ENCODE measurements at regions not wholly inside any gene's neighbourhood (a gene's known extent, or its start where the extent isn't known, plus 50 kb on each side); places are given as distances from the start of the nearest gene placed in this dataset.

DNA sequence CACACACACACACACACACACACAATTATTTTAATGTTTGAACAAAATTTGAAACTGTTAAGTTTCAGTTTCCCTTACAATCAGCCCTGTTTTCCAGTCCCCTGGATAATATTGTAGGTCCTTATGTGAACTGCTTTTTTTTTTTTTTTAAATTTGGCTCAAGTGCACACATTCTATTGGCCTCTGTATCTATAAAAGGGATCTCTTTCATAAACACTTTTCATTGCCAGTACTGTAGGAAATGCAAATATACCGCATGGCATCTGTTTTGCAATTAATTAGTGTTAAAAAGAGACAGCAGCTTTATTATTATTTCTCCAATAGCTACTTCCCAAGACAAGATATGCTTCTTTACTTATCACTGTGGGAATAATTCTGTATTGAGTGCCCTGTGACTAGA, 738.7 kb downstream of the EPHA4 start:
- no peaks in the 10 kb centered on the region for H4K20me1 ChIP-seq (ENCODE audit: insufficient read depth)
- H3K9me2 ChIP-seq (ENCODE audit: insufficient read depth, low read length), result no peaks in the 10 kb centered on the region
- H3K36me3 ChIP-seq (ENCODE audit: insufficient read depth, low read length), result no peaks in the 10 kb centered on the region
- no peaks in the 10 kb centered on the region for H3F3A ChIP-seq (ENCODE audit: insufficient read depth, low read length, poor library complexity, severe bottlenecking)
- H3K27me3 ChIP-seq (ENCODE audit: insufficient read depth, low read depth, low read length), result no peaks in the 10 kb centered on the region
- H3K4me3 ChIP-seq (ENCODE audit: low read length), result no peak overlapping the region
- no peak for TF ChIP-seq POLR2AphosphoS5 (IDR thresholded peaks at IDR 0.05)
- no peak for TF ChIP-seq EZH2 (IDR thresholded peaks at IDR 0.05; ENCODE audit: borderline replicate concordance, insufficient read depth, low read length, poor library complexity, severe bottlenecking)
- TF ChIP-seq, protein P1, sequence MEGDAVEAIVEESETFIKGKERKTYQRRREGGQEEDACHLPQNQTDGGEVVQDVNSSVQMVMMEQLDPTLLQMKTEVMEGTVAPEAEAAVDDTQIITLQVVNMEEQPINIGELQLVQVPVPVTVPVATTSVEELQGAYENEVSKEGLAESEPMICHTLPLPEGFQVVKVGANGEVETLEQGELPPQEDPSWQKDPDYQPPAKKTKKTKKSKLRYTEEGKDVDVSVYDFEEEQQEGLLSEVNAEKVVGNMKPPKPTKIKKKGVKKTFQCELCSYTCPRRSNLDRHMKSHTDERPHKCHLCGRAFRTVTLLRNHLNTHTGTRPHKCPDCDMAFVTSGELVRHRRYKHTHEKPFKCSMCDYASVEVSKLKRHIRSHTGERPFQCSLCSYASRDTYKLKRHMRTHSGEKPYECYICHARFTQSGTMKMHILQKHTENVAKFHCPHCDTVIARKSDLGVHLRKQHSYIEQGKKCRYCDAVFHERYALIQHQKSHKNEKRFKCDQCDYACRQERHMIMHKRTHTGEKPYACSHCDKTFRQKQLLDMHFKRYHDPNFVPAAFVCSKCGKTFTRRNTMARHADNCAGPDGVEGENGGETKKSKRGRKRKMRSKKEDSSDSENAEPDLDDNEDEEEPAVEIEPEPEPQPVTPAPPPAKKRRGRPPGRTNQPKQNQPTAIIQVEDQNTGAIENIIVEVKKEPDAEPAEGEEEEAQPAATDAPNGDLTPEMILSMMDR (IDR thresholded peaks at IDR 0.05; ENCODE audit: poor library complexity, severe bottlenecking), result no peak
- TF ChIP-seq MXI1 (conservative IDR thresholded peaks at IDR 0.05; ENCODE audit: poor library complexity, severe bottlenecking), result no peak
- no peak for TF ChIP-seq TAF1 (IDR thresholded peaks at IDR 0.05; ENCODE audit: low read depth)
- no peak for TF ChIP-seq SMC3 (conservative IDR thresholded peaks at IDR 0.05; ENCODE audit: poor library complexity)
- TF ChIP-seq EP300 (conservative IDR thresholded peaks at IDR 0.05; ENCODE audit: poor library complexity, severe bottlenecking), result no peak
- no peak for TF ChIP-seq REST (IDR thresholded peaks at IDR 0.05; ENCODE audit: borderline replicate concordance)
- no peak for TF ChIP-seq RAD21 (conservative IDR thresholded peaks at IDR 0.05)
- no peak overlapping the region for H3K27ac ChIP-seq (ENCODE audit: low read length)
- H3K4me2 ChIP-seq (ENCODE audit: low read length), result no peak overlapping the region
- no peaks in the 10 kb centered on the region for H3K79me2 ChIP-seq (replicated peaks; ENCODE audit: insufficient read depth, low read length)
- no peak overlapping the region for H2AFZ ChIP-seq (ENCODE audit: low read depth, low read length)
- no peaks in the 10 kb centered on the region for H3K9me3 ChIP-seq (ENCODE audit: low read length)
- H3K9ac ChIP-seq (ENCODE audit: low read length), result no peak overlapping the region

GRCh38 chr2:220835583-220835982, 736.5 kb downstream of the EPHA4 start:
- no peaks in the 10 kb centered on the region for H3F3A ChIP-seq (ENCODE audit: insufficient read depth, low read length, poor library complexity, severe bottlenecking)
- no peak for TF ChIP-seq SMC3 (conservative IDR thresholded peaks at IDR 0.05; ENCODE audit: poor library complexity)
- no peak for TF ChIP-seq MXI1 (conservative IDR thresholded peaks at IDR 0.05; ENCODE audit: poor library complexity, severe bottlenecking)
- TF ChIP-seq POLR2AphosphoS5 (IDR thresholded peaks at IDR 0.05), result no peak
- no peak for TF ChIP-seq EZH2 (IDR thresholded peaks at IDR 0.05; ENCODE audit: borderline replicate concordance, insufficient read depth, low read length, poor library complexity, severe bottlenecking)
- TF ChIP-seq, protein P1 (IDR thresholded peaks at IDR 0.05; ENCODE audit: poor library complexity, severe bottlenecking), result no peak
- no peak for TF ChIP-seq EP300 (conservative IDR thresholded peaks at IDR 0.05; ENCODE audit: poor library complexity, severe bottlenecking)
- no peak for TF ChIP-seq REST (IDR thresholded peaks at IDR 0.05; ENCODE audit: borderline replicate concordance)
- no peak for TF ChIP-seq TAF1 (IDR thresholded peaks at IDR 0.05; ENCODE audit: low read depth)
- no peak for TF ChIP-seq RAD21 (conservative IDR thresholded peaks at IDR 0.05)
- H3K9me3 ChIP-seq (ENCODE audit: low read length), result no peaks in the 10 kb centered on the region
- H3K9me2 ChIP-seq (ENCODE audit: insufficient read depth, low read length), result no peaks in the 10 kb centered on the region
- no peak overlapping the region for H3K27ac ChIP-seq (ENCODE audit: low read length)
- no peak overlapping the region for H2AFZ ChIP-seq (ENCODE audit: low read depth, low read length)
- no peak overlapping the region for H3K9ac ChIP-seq (ENCODE audit: low read length)
- no peaks in the 10 kb centered on the region for H4K20me1 ChIP-seq (ENCODE audit: insufficient read depth)
- H3K4me2 ChIP-seq (ENCODE audit: low read length), result no peak overlapping the region
- H3K27me3 ChIP-seq (ENCODE audit: insufficient read depth, low read depth, low read length), result no peaks in the 10 kb centered on the region
- H3K79me2 ChIP-seq (replicated peaks; ENCODE audit: insufficient read depth, low read length), result no peaks in the 10 kb centered on the region
- H3K36me3 ChIP-seq (ENCODE audit: insufficient read depth, low read length), result no peaks in the 10 kb centered on the region
- H3K4me3 ChIP-seq (ENCODE audit: low read length), result no peak overlapping the region
